HG03571 (cell line): ENCODE measurements at regions not wholly inside any gene's neighbourhood (a gene's known extent, or its start where the extent isn't known, plus 50 kb on each side); places are given as distances from the start of the nearest gene placed in this dataset.

Experiments used
- ATAC-seq: cut with Tn5 transposase; IDR thresholded peaks from one replicate; pipeline ENCODE4 v1.9.1; 2021; ENCODE audit not compliant: unreplicated experiment

GRCh38 chr10:77710759-77711682, 73.4 kb upstream of the KCNMA1 start:
- ATAC-seq = peak; percentile 83

GRCh38 chr10:77710081-77710551, 72.5 kb upstream of the KCNMA1 start:
- no peak for ATAC-seq

DNA sequence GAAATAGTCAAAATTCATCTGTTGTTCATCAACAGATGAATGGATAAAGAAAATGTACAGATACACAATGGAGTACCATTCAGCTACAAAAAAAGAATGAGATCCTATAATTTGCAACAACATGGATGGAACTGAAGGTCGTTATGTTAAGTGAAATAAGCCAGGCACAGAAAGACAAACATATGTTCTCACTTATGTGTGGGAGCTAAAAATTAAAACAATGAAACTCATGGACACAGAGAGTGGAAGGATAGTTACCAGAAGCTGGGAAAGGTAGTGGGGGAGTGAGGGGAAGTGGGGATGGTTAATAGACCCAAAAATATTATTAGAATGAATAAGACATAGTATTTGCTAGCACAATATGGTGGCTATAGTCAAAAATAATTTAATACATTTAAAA, 70.0 kb upstream of the KCNMA1 start:
- no peak for ATAC-seq

GRCh38 chr10:77702166-77702565, 64.6 kb upstream of the KCNMA1 start:
- ATAC-seq = no peak

- ATAC-seq = no peak
Measured at GRCh38 chr10:77700086-77700485, 62.5 kb upstream of the KCNMA1 start.

- ATAC-seq = no peak
Measured at GRCh38 chr10:77699080-77699645, 61.6 kb upstream of the KCNMA1 start.

- no peak for ATAC-seq
Measured at GRCh38 chr10:77698267-77698931, 60.8 kb upstream of the KCNMA1 start.

DNA sequence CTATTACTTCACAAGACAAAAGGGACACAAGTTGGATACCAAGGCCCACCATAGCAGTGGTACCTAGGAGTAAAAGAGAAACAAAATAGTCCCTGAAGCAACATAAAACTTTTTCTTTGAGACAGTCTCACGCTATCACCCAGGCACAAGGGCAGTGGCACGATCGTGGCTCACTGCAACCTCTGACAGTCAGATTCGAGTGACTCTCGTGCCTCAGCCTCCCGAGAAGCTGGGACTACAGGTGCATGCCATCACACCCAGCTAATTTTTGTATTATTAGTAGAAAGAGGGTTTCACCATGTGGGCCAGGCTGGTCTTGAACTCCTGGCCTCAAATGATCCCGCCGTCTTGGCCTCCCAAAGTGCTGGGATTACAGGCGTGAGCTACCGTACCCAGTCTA, 59.0 kb upstream of the KCNMA1 start:
- no peak for ATAC-seq

GRCh38 chr10:77695186-77695585, 57.6 kb upstream of the KCNMA1 start:
- no peak for ATAC-seq

DNA sequence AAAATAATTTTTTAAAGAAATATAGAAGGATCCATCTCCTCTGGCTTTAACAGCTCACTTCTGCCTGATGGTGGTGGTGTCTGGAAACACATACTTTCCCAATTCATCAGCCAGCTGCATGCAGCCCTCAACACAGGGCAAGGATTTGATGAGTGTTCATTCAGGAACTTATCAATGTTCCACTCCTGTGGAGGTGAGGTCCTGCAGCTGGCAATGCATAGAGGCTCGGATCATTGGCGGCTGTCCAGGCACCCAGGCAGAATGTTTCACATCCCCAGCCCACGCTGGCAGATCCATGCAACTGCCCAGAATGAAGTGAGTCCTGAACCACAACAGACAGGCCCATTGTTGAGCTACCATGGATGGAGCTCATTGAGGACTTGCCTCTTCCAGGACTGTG, 55.2 kb upstream of the KCNMA1 start:
- ATAC-seq = no peak

DNA sequence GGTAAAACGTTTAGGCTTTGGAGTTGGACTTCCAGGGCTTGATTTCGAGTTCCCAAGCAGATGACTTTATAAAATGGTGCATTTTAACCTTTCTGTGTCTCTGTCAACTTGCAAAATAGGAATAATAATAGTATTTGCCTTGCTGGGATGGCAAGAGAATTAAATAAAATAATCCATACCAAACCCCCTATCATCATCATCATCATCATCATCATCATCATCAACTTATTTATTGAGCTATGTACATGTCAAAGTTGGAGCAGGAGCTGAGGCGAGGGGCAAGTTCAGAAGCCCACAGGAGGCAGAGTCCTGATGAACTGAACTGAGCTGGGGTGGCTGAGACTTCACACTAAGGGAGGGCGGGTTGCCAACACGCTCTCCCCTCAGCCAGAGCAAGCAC, 51.7 kb upstream of the KCNMA1 start:
- no peak for ATAC-seq

- ATAC-seq = no peak
Measured at GRCh38 chr10:77687621-77688020, 50.0 kb upstream of the KCNMA1 start.
